ENCODE measurements at regions not wholly inside any gene's neighbourhood (a gene's known extent, or its start where the extent isn't known, plus 50 kb on each side); places are given as distances from the start of the nearest gene placed in this dataset.

GRCh38 chr13:109665240-109665639 lies 121.1 kb downstream of the IRS2 start:
- Mint-ChIP-seq H3K27ac (peak overlapping the region in 1 of 3 donors; percentile 65), H3K9me3 (peaks cover 0 to 4% (median 0%) of the 10 kb centered on the region in 3 donors), H3K27me3 (peaks cover 4% of the 10 kb centered on the region), H3K4me1 (peaks cover 0 to 1% (median 0%) of the 10 kb centered on the region in 3 donors), H3K36me3 (no peaks in the 10 kb centered on the region), H3K4me3 (no peak overlapping the region)

GRCh38 chr13:109657395-109657794 lies 129.0 kb downstream of the IRS2 start:
- no peak overlapping the region for H3K4me3 Mint-ChIP-seq
- no peaks in the 10 kb centered on the region for H3K27me3 Mint-ChIP-seq
- H3K36me3 Mint-ChIP-seq = no peaks in the 10 kb centered on the region
- H3K27ac Mint-ChIP-seq = no peak overlapping the region
- no peaks in the 10 kb centered on the region for H3K4me1 Mint-ChIP-seq
- H3K9me3 Mint-ChIP-seq = peaks cover 0 to 4% (median 0%) of the 10 kb centered on the region in 3 donors

- Mint-ChIP-seq H3K27me3 (no peaks in the 10 kb centered on the region), H3K4me1 (no peaks in the 10 kb centered on the region), H3K4me3 (no peak overlapping the region), H3K36me3 (no peaks in the 10 kb centered on the region), H3K9me3 (peaks cover 0 to 2% (median 0%) of the 10 kb centered on the region in 3 donors), H3K27ac (no peak overlapping the region)
These were observed 130.2 kb downstream of the IRS2 start for GRCh38 chr13:109656206-109656605.

GRCh38 chr13:109655611-109656010 lies 130.8 kb downstream of the IRS2 start:
- H3K9me3 Mint-ChIP-seq = peaks cover 0 to 2% (median 0%) of the 10 kb centered on the region in 3 donors
- H3K4me3 Mint-ChIP-seq = no peak overlapping the region
- H3K36me3 Mint-ChIP-seq = no peaks in the 10 kb centered on the region
- H3K27ac Mint-ChIP-seq = no peak overlapping the region
- no peaks in the 10 kb centered on the region for H3K27me3 Mint-ChIP-seq
- no peaks in the 10 kb centered on the region for H3K4me1 Mint-ChIP-seq

- Mint-ChIP-seq H3K27ac (no peak overlapping the region), H3K9me3 (no peaks in the 10 kb centered on the region), H3K4me1 (no peaks in the 10 kb centered on the region), H3K27me3 (no peaks in the 10 kb centered on the region), H3K4me3 (no peak overlapping the region), H3K36me3 (no peaks in the 10 kb centered on the region)
These were observed 131.2 kb downstream of the IRS2 start for GRCh38 chr13:109655206-109655600.

GRCh38 chr13:109654341-109655205 lies 131.8 kb downstream of the IRS2 start:
- H3K4me3 Mint-ChIP-seq = no peak overlapping the region
- no peak overlapping the region for H3K27ac Mint-ChIP-seq
- no peaks in the 10 kb centered on the region for H3K9me3 Mint-ChIP-seq
- no peaks in the 10 kb centered on the region for H3K36me3 Mint-ChIP-seq
- no peaks in the 10 kb centered on the region for H3K27me3 Mint-ChIP-seq
- no peaks in the 10 kb centered on the region for H3K4me1 Mint-ChIP-seq

GRCh38 chr13:109652531-109652930 lies 133.9 kb downstream of the IRS2 start:
- Mint-ChIP-seq H3K4me3 (no peak overlapping the region), H3K9me3 (no peaks in the 10 kb centered on the region), H3K4me1 (no peaks in the 10 kb centered on the region), H3K36me3 (peaks cover 1% of the 10 kb centered on the region), H3K27me3 (no peaks in the 10 kb centered on the region), H3K27ac (no peak overlapping the region)

GRCh38 chr13:109651854-109652253 lies 134.5 kb downstream of the IRS2 start:
- no peak overlapping the region for H3K4me3 Mint-ChIP-seq
- no peaks in the 10 kb centered on the region for H3K4me1 Mint-ChIP-seq
- no peak overlapping the region for H3K27ac Mint-ChIP-seq
- H3K36me3 Mint-ChIP-seq = peaks cover 1% of the 10 kb centered on the region
- H3K27me3 Mint-ChIP-seq = no peaks in the 10 kb centered on the region
- H3K9me3 Mint-ChIP-seq = no peaks in the 10 kb centered on the region

GRCh38 chr13:109651311-109651710 lies 135.1 kb downstream of the IRS2 start:
- Mint-ChIP-seq H3K4me3 (no peak overlapping the region), H3K36me3 (peaks cover 1% of the 10 kb centered on the region), H3K27ac (no peak overlapping the region), H3K27me3 (no peaks in the 10 kb centered on the region), H3K9me3 (no peaks in the 10 kb centered on the region), H3K4me1 (no peaks in the 10 kb centered on the region)

- H3K27ac Mint-ChIP-seq = no peak overlapping the region
- H3K4me1 Mint-ChIP-seq = peaks cover 0 to 2% (median 2%) of the 10 kb centered on the region in 3 donors
- no peaks in the 10 kb centered on the region for H3K9me3 Mint-ChIP-seq
- peaks cover 1% of the 10 kb centered on the region for H3K36me3 Mint-ChIP-seq
- H3K4me3 Mint-ChIP-seq = no peak overlapping the region
- H3K27me3 Mint-ChIP-seq = no peaks in the 10 kb centered on the region
These were observed 135.5 kb downstream of the IRS2 start for GRCh38 chr13:109650861-109651260.

- Mint-ChIP-seq H3K4me3 (no peak overlapping the region), H3K4me1 (peaks cover 0 to 2% (median 2%) of the 10 kb centered on the region in 3 donors), H3K9me3 (no peaks in the 10 kb centered on the region), H3K27ac (no peak overlapping the region), H3K36me3 (peaks cover 1% of the 10 kb centered on the region), H3K27me3 (no peaks in the 10 kb centered on the region)
These were observed 136.7 kb downstream of the IRS2 start for GRCh38 chr13:109649713-109650112.

- Mint-ChIP-seq H3K27me3 (no peaks in the 10 kb centered on the region), H3K4me3 (no peak overlapping the region), H3K27ac (no peak overlapping the region), H3K36me3 (peaks cover 1% of the 10 kb centered on the region), H3K4me1 (peaks cover 0 to 2% (median 2%) of the 10 kb centered on the region in 3 donors), H3K9me3 (peaks cover 0 to 7% (median 5%) of the 10 kb centered on the region in 3 donors)
These were observed 138.7 kb downstream of the IRS2 start for GRCh38 chr13:109647699-109648098.

GRCh38 chr13:109647053-109647452 lies 139.3 kb downstream of the IRS2 start:
- Mint-ChIP-seq H3K9me3 (peaks cover 2 to 7% (median 5%) of the 10 kb centered on the region in 3 donors), H3K4me3 (no peak overlapping the region), H3K27ac (no peak overlapping the region), H3K4me1 (peaks cover 0 to 2% (median 2%) of the 10 kb centered on the region in 3 donors), H3K27me3 (no peaks in the 10 kb centered on the region), H3K36me3 (peaks cover 1% of the 10 kb centered on the region)

- Mint-ChIP-seq H3K36me3 (peaks cover 1% of the 10 kb centered on the region), H3K9me3 (peaks cover 2 to 11% (median 7%) of the 10 kb centered on the region in 3 donors), H3K27me3 (no peaks in the 10 kb centered on the region), H3K4me1 (peaks cover 0 to 2% (median 2%) of the 10 kb centered on the region in 3 donors), H3K4me3 (no peak overlapping the region), H3K27ac (no peak overlapping the region)
These were observed 140.0 kb downstream of the IRS2 start for GRCh38 chr13:109646423-109646822.

- Mint-ChIP-seq H3K36me3 (peaks cover 1% of the 10 kb centered on the region), H3K27me3 (no peaks in the 10 kb centered on the region), H3K27ac (no peak overlapping the region), H3K4me1 (peaks cover 0 to 2% (median 2%) of the 10 kb centered on the region in 3 donors), H3K4me3 (no peak overlapping the region), H3K9me3 (peaks cover 3 to 15% (median 7%) of the 10 kb centered on the region in 3 donors)
These were observed 140.6 kb downstream of the IRS2 start for GRCh38 chr13:109645831-109646230.

- H3K4me3 Mint-ChIP-seq = no peak overlapping the region
- peaks cover 1% of the 10 kb centered on the region for H3K36me3 Mint-ChIP-seq
These were observed 141.4 kb downstream of the IRS2 start for GRCh38 chr13:109644956-109645355.

More at GRCh38 chr13:109644956-109645355, 141.4 kb downstream of the IRS2 start:
- no peak overlapping the region for H3K27ac Mint-ChIP-seq
- H3K4me1 Mint-ChIP-seq = peaks cover 0 to 2% (median 2%) of the 10 kb centered on the region in 3 donors
- H3K27me3 Mint-ChIP-seq = no peaks in the 10 kb centered on the region
- peaks cover 3 to 23% (median 9%) of the 10 kb centered on the region in 3 donors for H3K9me3 Mint-ChIP-seq
